ENCODE measurements at regions not wholly inside any gene's neighbourhood (a gene's known extent, or its start where the extent isn't known, plus 50 kb on each side); places are given as distances from the start of the nearest gene placed in this dataset.

- Histone ChIP-seq H3K4me3 (ENCODE audit: insufficient read depth, low read depth, low read length) (no peak overlapping the region), H3K36me3 (ENCODE audit: control insufficient read depth, insufficient read depth, low read length) (no peaks in the 10 kb centered on the region), H3K9ac (ENCODE audit: low read depth, low read length) (no peak overlapping the region), H3K27ac (ENCODE audit: insufficient read depth, low read length) (no peak overlapping the region), H3K23ac (ENCODE audit: low read depth, low read length) (no peak overlapping the region), H3K4me1 (ENCODE audit: control insufficient read depth, insufficient read depth, low read length) (no peaks in the 10 kb centered on the region), H4K5ac (ENCODE audit: low read depth, low read length) (no peak overlapping the region), H3K4ac (ENCODE audit: low read depth, low read length) (no peak overlapping the region), H2AK9ac (replicated peaks; ENCODE audit: low read depth, low read length, poor library complexity) (no peak overlapping the region), H4K8ac (ENCODE audit: low read depth in 2 of 2, low read length in 2 of 2) (no peak overlapping the region), H3K27me3 (ENCODE audit: control insufficient read depth, insufficient read depth, low read length) (no peaks in the 10 kb centered on the region), H2AFZ (replicated peaks; ENCODE audit: low read length, poor library complexity) (no peak overlapping the region), H4K91ac (ENCODE audit: insufficient read depth, low read depth, low read length) (no peak overlapping the region), H3K4me2 (ENCODE audit: low read depth, low read length) (no peak overlapping the region), H3K9me1 (ENCODE audit: insufficient read depth, low read length) (no peaks in the 10 kb centered on the region), H2BK120ac (ENCODE audit: low read depth, low read length) (no peak overlapping the region), H3K14ac (replicated peaks; ENCODE audit: low read depth, low read length) (no peak overlapping the region), H2BK20ac (ENCODE audit: low read depth, low read length) (no peak overlapping the region), H2BK5ac (ENCODE audit: low read depth, low read length, poor library complexity, severe bottlenecking) (no peak overlapping the region), H3K9me3 (ENCODE audit: control insufficient read depth, insufficient read depth, low read length) (no peaks in the 10 kb centered on the region), H3K56ac (ENCODE audit: extremely low read depth, insufficient read depth, low read length) (no peak overlapping the region), H4K20me1 (ENCODE audit: insufficient read depth, low read length) (no peaks in the 10 kb centered on the region), H3K18ac (ENCODE audit: low read depth, low read length) (no peak overlapping the region), H2BK15ac (ENCODE audit: low read depth, low read length) (no peak overlapping the region), H3K79me1 (ENCODE audit: low read depth in 1 of 2, low read length in 2 of 2) (no peaks in the 10 kb centered on the region), H2AK5ac (ENCODE audit: low read depth, low read length) (no peak overlapping the region)
- ATAC-seq (ENCODE audit: low read depth) (no peak), DNase-seq (no peak)
- no CpG with 5 or more reads among the region's 3 CpGs for WGBS, 2 experiments (ENCODE audit: extremely low coverage in 2 of 2, insufficient read length in 1 of 2)
- dilution Hi-C loops (cut with HindIII; ENCODE audit: low sequenced_read_pairs, unreplicated experiment) = no loop called here
- CTCF ChIA-PET = no interaction called here
- BruUV-seq (replicated peaks) = no TSS peak
- no peak for TF ChIP-seq RCOR1 (IDR thresholded peaks at IDR 0.05; ENCODE audit: insufficient replicate concordance, low read length)
- TF ChIP-seq BHLHE40 (IDR thresholded peaks at IDR 0.05; ENCODE audit: low read depth, low read length) = no peak
- TF ChIP-seq ELK1 (IDR thresholded peaks at IDR 0.05; ENCODE audit: borderline replicate concordance, low read depth, low read length) = no peak
- no peak for TF ChIP-seq MAZ (IDR thresholded peaks at IDR 0.05; ENCODE audit: borderline replicate concordance, low read depth, low read length)
- no peak for TF ChIP-seq NFE2L2 (IDR thresholded peaks at IDR 0.05; ENCODE audit: low read depth, low read length)
- no peak for TF ChIP-seq CTCF (conservative IDR thresholded peaks at IDR 0.05; ENCODE audit: low read depth, low read length)
- TF ChIP-seq FOS (IDR thresholded peaks at IDR 0.05; ENCODE audit: low read depth, low read length) = no peak
- no peak for TF ChIP-seq RAD21 (IDR thresholded peaks at IDR 0.05; ENCODE audit: low read length)
- no peak for TF ChIP-seq POLR2A (IDR thresholded peaks at IDR 0.05; ENCODE audit: low read depth, low read length)
- TF ChIP-seq MAFK (IDR thresholded peaks at IDR 0.05; ENCODE audit: low read depth, low read length) = no peak
- no peak for TF ChIP-seq CEBPB (IDR thresholded peaks at IDR 0.05; ENCODE audit: low read depth, low read length)
- TF ChIP-seq SMC3 (IDR thresholded peaks at IDR 0.05; ENCODE audit: low read depth, low read length) = no peak
- no peak for TF ChIP-seq RFX5 (IDR thresholded peaks at IDR 0.05; ENCODE audit: low read depth, low read length)
- no peak for TF ChIP-seq USF2 (IDR thresholded peaks at IDR 0.05; ENCODE audit: low read depth, low read length)
- no peak for TF ChIP-seq MXI1 (IDR thresholded peaks at IDR 0.05; ENCODE audit: borderline replicate concordance, low read depth, low read length)
- TF ChIP-seq CHD1 (IDR thresholded peaks at IDR 0.05; ENCODE audit: low read depth, low read length) = no peak
- POLR2A ChIA-PET (ENCODE audit: unreplicated experiment) = no interaction called here
- intact Hi-C loops (cut with micrococcal nuclease) = no loop called here
- in situ Hi-C loops (cut with MboI; ENCODE audit: low sequenced_read_pairs) = no loop called here
Observed at GRCh38 chrX:111609206-111609605, 71.8 kb upstream of the ALG13 start.

All from IMR-90 (cell line).